Skeletal muscle satellite cell (primary cell): ENCODE measurements at regions not wholly inside any gene's neighbourhood (a gene's known extent, or its start where the extent isn't known, plus 50 kb on each side); places are given as distances from the start of the nearest gene placed in this dataset.

Experiments
- H3K27me3 ChIP-seq: 2 replicates; pipeline ENCODE4 v1.7.0; 2013; ENCODE audit warnings: low read length; ENCODE audit not compliant: control insufficient read depth, insufficient read depth
- H3K36me3 ChIP-seq: 2 replicates; pipeline ENCODE4 v1.7.0; 2013; ENCODE audit warnings: mild to moderate bottlenecking, control low read depth, low read length; ENCODE audit not compliant: insufficient read depth
- H3K4me1 ChIP-seq: 2 replicates; pipeline ENCODE4 v1.7.0; 2013; ENCODE audit warnings: low read length; ENCODE audit not compliant: control insufficient read depth, insufficient read depth
- H3K4me2 ChIP-seq: 2 replicates; pipeline ENCODE4 v1.7.0; 2013; ENCODE audit warnings: mild to moderate bottlenecking, low read length
- H3K4me3 ChIP-seq: 2 replicates; pipeline ENCODE4 v1.7.0; 2013; ENCODE audit warnings: low read length
- H3K9ac ChIP-seq: 2 replicates; pipeline ENCODE4 v1.7.0; 2013; ENCODE audit warnings: mild to moderate bottlenecking, low read depth, low read length, moderate library complexity
- H3K9me3 ChIP-seq: replicated peaks from 2 replicates; pipeline ENCODE4 v1.7.0; 2013; ENCODE audit warnings: mild to moderate bottlenecking, control low read depth, low read length

DNA sequence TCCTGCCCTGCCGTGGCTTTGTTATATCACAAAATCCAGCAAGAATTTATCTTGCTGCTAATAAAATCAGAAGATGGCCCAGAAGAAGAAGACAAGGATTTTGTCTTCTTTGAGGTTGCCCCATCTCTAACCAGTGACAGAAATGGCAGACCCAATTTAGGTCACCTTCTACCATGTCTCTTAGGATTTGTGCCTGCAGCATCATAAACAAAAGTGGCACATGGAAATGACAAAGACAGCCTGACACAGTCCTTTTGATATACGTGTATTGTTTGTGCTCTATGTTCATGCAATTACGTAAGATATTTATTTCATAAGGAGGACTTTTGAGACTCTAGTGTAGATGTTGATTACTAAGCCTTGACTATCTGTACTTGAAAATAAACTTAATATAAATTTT, 135.9 kb upstream of the TMTC4 start:
- Histone ChIP-seq H3K4me3 (no peak overlapping the region), H3K9ac (no peak overlapping the region), H3K27me3 (peaks cover 24% of the 10 kb centered on the region), H3K4me2 (no peak overlapping the region), H3K36me3 (no peaks in the 10 kb centered on the region), H3K4me1 (no peaks in the 10 kb centered on the region), H3K9me3 (no peaks in the 10 kb centered on the region)

GRCh38 chr13:100809856-100810255, 135.3 kb upstream of the TMTC4 start:
- no peak overlapping the region for H3K4me2 ChIP-seq
- H3K4me3 ChIP-seq: no peak overlapping the region
- peaks cover 24% of the 10 kb centered on the region for H3K27me3 ChIP-seq
- no peak overlapping the region for H3K9ac ChIP-seq
- no peaks in the 10 kb centered on the region for H3K36me3 ChIP-seq
- H3K4me1 ChIP-seq: no peaks in the 10 kb centered on the region
- no peaks in the 10 kb centered on the region for H3K9me3 ChIP-seq

DNA sequence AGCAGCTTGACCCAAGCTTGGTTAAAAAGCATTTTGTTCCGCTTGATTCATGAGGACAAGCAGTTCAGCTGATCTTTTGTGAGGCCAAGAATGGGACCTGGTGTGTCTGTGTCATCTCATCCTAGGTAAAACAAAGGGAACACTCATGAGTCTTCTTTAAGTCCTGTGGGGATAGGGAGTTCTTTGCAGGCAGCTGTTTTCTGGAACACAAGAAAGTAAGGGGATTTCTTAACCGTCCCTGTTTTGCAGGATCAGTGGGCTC, 134.5 kb upstream of the TMTC4 start:
- H3K27me3 ChIP-seq: peaks cover 24% of the 10 kb centered on the region
- no peaks in the 10 kb centered on the region for H3K4me1 ChIP-seq
- H3K36me3 ChIP-seq: no peaks in the 10 kb centered on the region
- no peak overlapping the region for H3K9ac ChIP-seq
- no peak overlapping the region for H3K4me2 ChIP-seq
- no peaks in the 10 kb centered on the region for H3K9me3 ChIP-seq
- no peak overlapping the region for H3K4me3 ChIP-seq

- Histone ChIP-seq H3K4me1 (no peaks in the 10 kb centered on the region), H3K4me2 (no peak overlapping the region), H3K36me3 (no peaks in the 10 kb centered on the region), H3K27me3 (peaks cover 19% of the 10 kb centered on the region), H3K9ac (no peak overlapping the region), H3K9me3 (no peaks in the 10 kb centered on the region), H3K4me3 (no peak overlapping the region)
Measured at GRCh38 chr13:100808330-100809128, 133.9 kb upstream of the TMTC4 start.

DNA sequence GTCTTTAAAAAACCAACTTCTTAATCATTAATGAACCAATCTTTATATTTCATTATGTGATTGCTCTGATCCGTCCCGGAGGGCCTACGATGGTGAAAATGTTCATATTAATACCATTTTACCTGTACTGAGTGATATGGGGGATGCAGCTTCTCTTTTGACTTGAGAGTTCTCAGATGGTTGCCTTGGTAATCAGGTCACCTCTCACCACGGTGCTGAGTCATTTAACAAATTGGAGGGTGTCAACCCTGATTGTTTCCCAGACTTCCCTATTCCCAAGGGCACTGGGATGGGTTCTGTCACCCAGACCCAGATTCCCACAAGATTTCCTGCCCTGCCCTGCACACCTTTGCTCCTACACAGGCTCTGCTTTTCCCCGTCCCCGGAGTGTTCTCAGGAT, 128.5 kb upstream of the TMTC4 start:
- Histone ChIP-seq H3K4me3 (no peak overlapping the region), H3K9ac (no peak overlapping the region), H3K27me3 (peaks cover 10% of the 10 kb centered on the region), H3K36me3 (no peaks in the 10 kb centered on the region), H3K4me1 (no peaks in the 10 kb centered on the region), H3K4me2 (no peak overlapping the region), H3K9me3 (no peaks in the 10 kb centered on the region)

DNA sequence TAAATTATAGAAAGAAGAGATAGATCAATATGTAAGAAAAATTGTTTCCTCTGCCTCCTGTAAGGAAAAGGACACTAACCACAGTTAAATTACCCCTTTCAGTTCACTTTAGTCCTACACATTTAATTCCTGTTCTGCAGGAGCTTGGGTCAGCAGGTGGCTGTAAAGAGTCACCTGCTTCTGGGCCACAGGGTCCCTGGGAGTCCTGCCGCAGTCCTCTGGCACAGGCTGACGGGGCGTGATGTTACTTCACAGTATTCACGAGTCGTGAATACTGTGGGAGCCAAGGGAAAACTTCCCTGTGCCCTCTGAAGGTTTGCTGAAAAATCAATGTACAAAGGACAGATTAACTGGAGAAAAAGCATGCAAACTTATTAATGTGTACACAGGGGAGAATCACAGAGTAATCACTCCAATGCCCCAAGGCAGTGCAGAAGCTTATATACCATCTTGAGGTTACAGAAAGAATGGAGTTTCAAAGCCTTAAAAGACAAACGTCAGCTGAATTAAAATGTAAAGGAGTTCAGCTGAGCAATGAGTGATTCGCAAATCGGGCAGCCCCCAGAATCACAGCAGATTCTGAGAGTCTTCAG, 125.8 kb upstream of the TMTC4 start:
- peaks cover 3% of the 10 kb centered on the region for H3K27me3 ChIP-seq
- H3K9me3 ChIP-seq: no peaks in the 10 kb centered on the region
- no peak overlapping the region for H3K4me3 ChIP-seq
- H3K4me2 ChIP-seq: no peak overlapping the region
- H3K9ac ChIP-seq: no peak overlapping the region
- H3K4me1 ChIP-seq: no peaks in the 10 kb centered on the region
- no peaks in the 10 kb centered on the region for H3K36me3 ChIP-seq

DNA sequence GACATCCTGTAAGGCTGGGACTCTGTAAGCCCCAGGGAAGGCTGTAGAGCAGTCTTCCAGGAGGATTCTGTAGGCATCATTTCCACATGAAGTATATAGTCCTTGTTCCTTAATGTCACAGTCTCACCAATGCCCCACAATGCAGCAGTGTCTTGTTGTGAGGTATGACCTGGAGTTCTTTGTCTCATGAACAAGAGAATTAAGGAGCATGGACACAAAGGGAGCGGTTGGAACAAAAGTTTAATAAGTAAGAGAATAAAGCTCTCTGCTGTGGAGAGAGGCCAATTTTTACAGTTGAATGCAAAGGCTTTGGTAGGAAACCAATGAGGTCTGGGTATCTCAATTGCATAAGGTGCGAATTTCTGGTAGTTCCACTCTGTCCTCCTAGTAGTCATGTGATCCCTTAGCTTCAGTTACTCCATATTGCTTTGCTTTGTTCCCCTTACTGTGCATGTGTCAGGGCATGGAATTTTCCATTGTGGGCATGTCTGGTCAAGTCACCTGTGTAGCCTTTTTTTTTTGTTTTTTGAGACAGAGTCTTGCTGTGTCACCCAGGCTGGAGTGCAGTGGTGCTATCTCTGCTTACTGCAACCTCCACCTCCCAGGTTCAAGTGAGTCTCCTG, 124.3 kb upstream of the TMTC4 start:
- Histone ChIP-seq H3K9me3 (no peaks in the 10 kb centered on the region), H3K4me2 (no peak overlapping the region), H3K4me3 (no peak overlapping the region), H3K4me1 (no peaks in the 10 kb centered on the region), H3K36me3 (no peaks in the 10 kb centered on the region), H3K9ac (no peak overlapping the region), H3K27me3 (peaks cover 3% of the 10 kb centered on the region)

GRCh38 chr13:100797921-100798320, 123.3 kb upstream of the TMTC4 start:
- Histone ChIP-seq H3K4me2 (no peak overlapping the region), H3K36me3 (no peaks in the 10 kb centered on the region), H3K9ac (no peak overlapping the region), H3K4me1 (no peaks in the 10 kb centered on the region), H3K27me3 (peaks cover 3% of the 10 kb centered on the region), H3K4me3 (no peak overlapping the region), H3K9me3 (no peaks in the 10 kb centered on the region)

DNA sequence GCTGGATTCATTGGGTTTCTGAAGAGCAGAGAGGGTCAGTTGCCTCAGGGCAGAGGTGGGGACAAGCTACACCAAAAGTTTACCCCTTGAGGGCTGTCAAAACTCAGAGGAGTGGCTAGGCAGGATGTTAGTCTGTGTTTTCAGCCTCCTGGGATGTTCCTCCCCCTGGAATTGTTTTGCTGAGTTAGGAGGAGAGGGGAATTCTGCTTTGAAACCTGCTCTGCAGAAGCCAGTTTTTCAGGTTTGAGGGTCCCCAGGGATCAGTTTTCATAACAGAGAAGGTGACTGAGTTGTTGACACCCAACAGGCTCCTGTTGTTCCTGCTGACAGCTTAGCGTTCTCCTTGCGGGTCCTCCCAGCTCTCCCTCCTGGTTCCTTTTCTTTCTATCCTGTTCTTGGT, 121.9 kb upstream of the TMTC4 start:
- peaks cover 3% of the 10 kb centered on the region for H3K27me3 ChIP-seq
- no peaks in the 10 kb centered on the region for H3K36me3 ChIP-seq
- H3K4me1 ChIP-seq: no peaks in the 10 kb centered on the region
- H3K4me3 ChIP-seq: no peak overlapping the region
- no peak overlapping the region for H3K4me2 ChIP-seq
- H3K9ac ChIP-seq: no peak overlapping the region
- H3K9me3 ChIP-seq: no peaks in the 10 kb centered on the region

- Histone ChIP-seq H3K27me3 (peaks cover 3% of the 10 kb centered on the region), H3K4me1 (no peaks in the 10 kb centered on the region), H3K4me2 (no peak overlapping the region), H3K4me3 (no peak overlapping the region), H3K9ac (no peak overlapping the region), H3K36me3 (no peaks in the 10 kb centered on the region), H3K9me3 (no peaks in the 10 kb centered on the region)
Measured at GRCh38 chr13:100794575-100794974, 120.0 kb upstream of the TMTC4 start.

- Histone ChIP-seq H3K4me3 (no peak overlapping the region), H3K9ac (no peak overlapping the region), H3K4me2 (no peak overlapping the region), H3K9me3 (no peaks in the 10 kb centered on the region), H3K36me3 (no peaks in the 10 kb centered on the region), H3K4me1 (no peaks in the 10 kb centered on the region), H3K27me3 (peaks cover 6% of the 10 kb centered on the region)
Measured at GRCh38 chr13:100790405-100790804, 115.8 kb upstream of the TMTC4 start.

DNA sequence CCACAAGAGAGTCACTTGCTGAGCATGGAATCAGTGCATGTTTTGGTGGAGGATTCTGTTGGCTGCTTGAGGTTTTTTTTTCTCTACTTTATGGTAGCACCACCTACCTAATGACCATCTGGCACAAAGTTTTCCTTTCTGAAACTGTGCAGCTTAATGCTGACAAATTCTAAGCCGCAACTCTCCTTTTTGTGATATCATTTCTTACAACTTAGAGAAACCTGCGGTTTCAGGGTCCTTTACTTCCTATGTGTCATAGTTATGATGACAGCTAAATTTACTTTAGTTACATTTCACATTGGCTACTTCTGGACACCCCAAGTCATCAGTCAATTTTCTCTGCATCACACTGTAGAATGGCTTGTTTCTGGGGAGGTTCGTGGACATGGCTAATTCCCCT, 115.4 kb upstream of the TMTC4 start:
- H3K4me2 ChIP-seq: no peak overlapping the region
- H3K36me3 ChIP-seq: no peaks in the 10 kb centered on the region
- no peak overlapping the region for H3K9ac ChIP-seq
- H3K4me1 ChIP-seq: no peaks in the 10 kb centered on the region
- H3K27me3 ChIP-seq: peaks cover 6% of the 10 kb centered on the region
- H3K9me3 ChIP-seq: no peaks in the 10 kb centered on the region
- H3K4me3 ChIP-seq: no peak overlapping the region
